HG03159 (cell line): ENCODE measurements at regions not wholly inside any gene's neighbourhood (a gene's known extent, or its start where the extent isn't known, plus 50 kb on each side); places are given as distances from the start of the nearest gene placed in this dataset.
"Not testable (repeated sequence)": the region's sequence is repeated elsewhere in the genome, so short reads cannot be mapped to it uniquely, and the experiment has no call there.

Source experiments
- ATAC-seq: cut with Tn5 transposase; IDR thresholded peaks from one replicate; pipeline ENCODE4 v1.9.1; 2021; ENCODE audit warnings: mild to moderate bottlenecking, moderate library complexity; ENCODE audit not compliant: unreplicated experiment

DNA sequence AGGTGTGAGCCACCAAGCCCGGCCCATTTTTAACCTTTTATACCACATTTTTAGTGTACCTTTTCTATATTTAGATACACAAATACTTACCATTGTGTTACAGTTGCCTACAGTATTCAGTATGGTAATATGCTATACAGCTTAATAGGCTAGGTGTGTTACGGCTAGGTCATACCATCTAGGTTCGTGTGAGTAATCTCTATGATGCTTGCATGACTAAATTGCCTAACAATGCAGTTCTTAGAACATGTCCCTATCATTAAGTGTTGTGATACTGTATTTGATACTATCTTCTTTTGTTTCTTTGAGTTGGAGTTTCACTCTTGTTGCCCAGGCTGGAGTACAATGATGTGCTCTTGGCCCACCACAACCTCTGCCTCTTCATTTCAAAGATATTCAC, 387.7 kb upstream of the SASH1 start:
- no peak for ATAC-seq

DNA sequence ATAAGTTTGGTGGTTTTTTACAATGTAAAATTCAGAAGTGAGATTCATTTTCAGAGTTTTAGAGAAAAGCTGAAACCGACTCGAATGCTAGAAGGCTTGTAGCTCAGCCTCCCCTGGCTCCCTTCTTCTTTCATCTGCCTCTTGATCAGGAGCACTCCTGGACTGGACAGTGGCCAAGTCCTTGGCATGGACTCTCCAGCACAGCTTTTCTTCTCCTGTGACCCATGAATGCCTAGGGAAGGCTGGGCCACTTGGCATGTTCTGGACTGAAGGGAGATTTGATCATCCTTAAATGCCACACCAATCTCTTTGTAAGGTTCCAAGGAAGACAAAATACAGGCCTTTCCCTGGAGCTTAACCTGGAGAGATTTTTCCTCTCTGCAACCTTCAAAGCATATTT, 384.0 kb upstream of the SASH1 start:
- no peak for ATAC-seq

DNA sequence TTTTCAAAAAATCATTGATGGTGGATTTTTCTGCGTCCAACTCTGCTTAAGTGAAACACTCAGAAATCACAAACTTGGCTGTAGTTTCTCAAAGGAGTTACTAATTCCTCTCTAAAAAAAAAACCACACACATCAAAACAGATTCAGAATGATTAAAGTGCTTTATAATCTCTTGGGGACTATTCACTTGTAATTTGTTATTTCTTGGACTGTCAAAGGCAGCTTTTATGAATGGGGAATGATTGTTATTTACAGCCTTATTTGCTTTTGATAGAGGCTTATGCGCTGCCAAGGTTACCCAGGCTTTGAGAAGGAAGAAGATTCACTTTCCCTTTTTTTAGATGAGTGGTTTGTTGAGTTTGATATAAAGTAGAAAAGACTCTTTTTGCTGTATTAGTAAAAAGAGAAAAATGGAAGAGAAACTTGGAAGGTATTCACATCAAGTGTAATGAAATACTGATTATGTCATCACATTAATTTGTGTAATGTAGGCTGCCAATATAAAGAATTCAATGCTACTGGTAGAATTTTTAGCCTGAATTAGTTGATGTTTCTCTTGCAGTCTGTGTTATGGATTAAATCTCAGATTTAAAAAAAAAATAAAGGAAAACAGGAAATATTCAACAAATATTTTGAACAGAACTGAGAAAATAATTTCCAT, 381.0 kb upstream of the SASH1 start:
- ATAC-seq, result no peak

DNA sequence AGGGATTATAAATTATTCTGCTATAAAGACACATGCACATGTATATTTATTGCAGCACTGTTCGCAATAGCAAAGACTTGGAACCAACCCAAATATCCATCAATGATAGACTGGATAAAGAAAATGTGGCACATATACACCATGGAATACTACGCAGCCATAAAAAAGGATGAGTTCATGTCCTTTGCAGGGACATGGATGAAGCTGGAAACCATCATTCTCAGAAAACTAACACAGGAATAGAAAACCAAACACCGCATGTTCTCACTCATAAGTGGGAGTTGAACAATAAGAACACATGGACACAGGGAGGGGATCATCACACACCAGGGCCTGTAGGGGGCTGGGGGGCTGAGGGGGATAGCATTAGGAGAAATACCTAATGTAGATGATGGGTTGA, 377.2 kb upstream of the SASH1 start:
- not testable (repeated sequence) for ATAC-seq

DNA sequence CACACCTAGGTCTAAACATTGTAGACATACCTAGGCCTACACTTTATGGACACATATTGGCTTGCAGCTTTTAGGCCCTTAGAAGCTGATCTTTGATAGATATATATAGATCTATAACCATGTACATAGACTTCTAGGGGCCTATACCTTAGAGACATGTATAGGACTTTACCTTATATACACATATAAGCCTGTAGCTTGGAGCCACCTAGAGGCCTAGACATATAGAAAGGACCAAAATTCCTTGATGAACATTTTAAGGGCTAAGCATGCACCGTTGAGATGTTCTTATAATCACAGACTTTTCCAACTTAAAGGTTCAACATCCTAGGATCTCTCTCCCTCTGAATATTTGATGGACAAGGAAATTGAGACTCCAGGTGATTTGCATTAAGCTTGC, 371.7 kb upstream of the SASH1 start:
- ATAC-seq, result no peak

DNA sequence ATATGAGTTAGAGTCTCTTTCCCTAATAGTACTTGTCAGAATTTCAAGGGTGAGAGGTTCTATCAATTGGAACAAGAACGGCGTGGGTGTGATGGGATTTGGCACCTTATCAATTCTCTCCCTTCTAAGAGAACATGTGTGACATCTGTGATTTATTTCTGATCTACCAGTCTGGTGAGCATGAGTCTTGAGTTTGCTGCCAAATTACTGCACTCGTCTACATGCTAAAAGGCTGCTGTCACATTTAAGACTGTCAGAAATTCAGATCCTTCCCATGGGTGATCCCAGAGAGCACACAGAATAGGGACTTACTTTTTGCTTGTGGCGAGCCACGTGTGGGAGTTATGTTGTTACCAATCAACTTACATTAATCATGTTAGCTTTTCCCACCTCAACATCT, 370.2 kb upstream of the SASH1 start:
- ATAC-seq, result no peak

DNA sequence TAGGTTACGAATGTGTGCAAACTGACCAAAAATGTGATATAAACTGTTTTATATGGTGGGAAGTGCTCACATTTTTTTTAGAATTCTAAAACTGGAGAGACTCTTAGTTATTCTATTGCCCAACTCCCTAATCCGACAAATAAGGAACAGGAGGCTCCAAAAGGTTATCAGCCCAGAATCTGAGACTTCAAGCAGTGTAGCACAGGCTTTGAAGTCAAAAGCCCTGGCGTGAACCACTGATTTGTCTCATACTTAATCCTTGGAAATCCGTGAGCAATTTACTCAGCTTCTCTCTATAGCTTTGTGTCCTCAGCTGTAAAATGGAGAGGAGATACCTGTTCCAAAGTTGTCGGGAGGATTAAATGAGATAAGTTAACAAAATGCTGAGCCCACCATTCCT, 368.8 kb upstream of the SASH1 start:
- no peak for ATAC-seq

DNA sequence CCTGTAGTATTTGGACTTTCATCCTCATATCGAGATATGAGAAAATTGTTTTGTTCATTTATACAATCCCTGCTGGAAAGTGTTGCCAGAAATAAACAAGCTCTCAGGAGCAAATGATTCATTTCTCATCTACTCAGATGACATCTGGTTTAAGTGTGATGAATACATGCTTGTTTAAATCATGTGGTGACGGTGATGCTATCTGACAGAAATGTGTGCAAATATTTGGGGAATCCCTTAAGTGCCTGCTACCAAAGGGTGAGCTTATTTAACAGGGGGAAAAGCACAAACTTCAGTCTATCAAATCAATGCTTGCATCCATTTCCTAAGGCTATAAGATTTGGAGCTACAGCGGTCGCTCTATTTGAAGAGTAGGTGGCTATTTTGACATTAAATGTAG, 368.3 kb upstream of the SASH1 start:
- no peak for ATAC-seq

DNA sequence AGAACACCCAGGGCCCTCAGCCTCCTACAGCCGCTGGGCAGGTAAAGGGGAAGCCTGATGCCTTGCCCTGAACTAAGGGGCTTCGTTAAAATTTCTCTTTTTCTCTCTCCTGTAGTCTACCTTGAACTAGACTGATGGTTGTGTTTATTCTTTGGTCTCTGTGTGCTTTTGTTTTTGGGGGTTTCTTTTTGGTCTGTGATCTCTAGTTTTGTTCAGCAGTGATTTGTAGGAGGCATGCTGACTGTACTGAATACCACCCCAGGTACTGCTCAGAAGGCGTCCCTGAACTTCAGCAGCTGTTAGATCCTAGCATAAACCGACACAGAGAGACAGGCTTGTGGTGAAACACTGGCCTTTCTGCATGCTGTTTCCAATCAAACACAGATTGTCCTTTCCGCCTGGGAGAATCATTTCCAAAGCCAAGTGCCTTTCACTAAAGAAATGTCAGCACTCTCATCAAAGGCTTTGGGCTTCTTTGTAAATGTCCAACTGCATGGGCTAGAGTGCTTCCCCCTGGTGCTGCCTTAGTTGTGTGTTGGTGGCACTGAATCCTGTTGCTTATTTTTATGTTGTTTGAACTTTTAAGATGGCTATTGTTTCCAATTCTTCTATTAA, 364.7 kb upstream of the SASH1 start:
- no peak for ATAC-seq

DNA sequence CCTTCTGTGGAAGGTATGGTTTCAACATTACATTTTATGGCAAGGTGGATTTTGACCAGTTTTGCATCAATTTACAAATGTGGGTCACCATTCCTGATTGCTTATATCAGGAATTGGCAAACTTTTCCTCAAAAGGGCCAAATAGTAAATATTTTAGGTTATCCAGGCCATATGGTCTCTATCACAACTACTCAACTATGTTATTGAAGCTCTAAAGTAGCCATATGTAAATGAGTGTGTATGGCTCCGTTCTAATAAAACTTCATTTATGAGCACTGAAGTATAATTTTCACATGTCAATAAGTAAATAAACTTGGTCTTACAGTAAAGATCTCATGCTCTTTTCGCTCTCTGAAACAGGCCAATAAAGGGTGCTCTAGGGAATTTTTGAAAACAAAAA, 362.7 kb upstream of the SASH1 start:
- ATAC-seq, result no peak

DNA sequence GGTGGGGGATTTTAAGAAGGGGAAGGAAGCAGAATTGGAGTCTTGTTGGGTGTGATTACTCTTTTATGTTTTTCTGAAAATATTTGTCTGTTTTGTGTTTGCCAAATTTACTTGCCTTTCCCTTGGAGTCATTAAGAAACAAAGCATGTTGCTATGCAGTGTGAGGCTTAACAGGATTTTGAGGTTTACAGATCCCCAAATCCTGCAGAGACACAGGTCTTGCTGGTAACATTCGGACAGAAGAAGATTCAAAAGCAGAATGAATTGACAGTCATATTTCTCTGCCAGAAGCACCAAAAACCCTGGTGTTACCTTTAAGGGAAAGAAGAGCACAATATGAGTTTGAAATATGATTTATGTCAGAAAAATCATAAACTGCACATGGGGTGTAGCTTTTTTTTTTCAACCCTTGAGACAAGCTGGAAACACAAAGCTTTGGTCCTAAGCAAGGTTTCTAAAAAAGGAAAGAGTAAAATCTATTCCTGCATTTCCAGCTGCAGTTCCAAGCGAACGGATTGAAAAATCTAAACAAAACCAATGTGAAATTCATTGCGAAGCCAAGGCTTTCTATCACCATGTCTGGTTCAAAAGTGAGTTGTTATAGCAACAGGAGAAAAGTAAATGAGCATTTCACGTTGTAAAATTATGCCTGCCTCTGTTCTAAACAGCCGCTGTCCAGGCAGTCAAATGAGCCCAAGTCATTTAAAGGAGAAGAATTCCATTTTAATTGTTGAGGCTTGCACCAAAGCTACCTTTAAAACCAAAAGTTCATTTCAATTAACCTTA, 358.9 kb upstream of the SASH1 start:
- ATAC-seq, result no peak

DNA sequence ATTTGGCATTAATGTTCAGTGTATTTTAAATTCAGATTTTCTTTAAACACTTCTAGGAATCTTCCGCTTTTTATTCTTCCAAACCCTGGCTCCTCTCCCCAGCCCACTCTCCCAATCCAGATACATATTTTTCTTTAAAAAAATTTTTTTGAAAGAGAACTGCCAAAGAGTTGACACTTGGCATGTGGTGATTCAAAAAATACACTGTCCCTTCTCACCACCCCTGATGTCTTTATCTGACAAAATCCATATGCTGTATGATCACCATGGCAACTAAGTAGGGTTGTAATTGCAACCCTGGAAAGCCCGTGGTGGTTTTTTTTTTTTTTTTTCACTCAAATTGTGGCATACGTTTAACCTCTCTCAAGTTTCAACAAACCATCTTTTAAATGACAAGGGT, 355.8 kb upstream of the SASH1 start:
- ATAC-seq, result no peak

DNA sequence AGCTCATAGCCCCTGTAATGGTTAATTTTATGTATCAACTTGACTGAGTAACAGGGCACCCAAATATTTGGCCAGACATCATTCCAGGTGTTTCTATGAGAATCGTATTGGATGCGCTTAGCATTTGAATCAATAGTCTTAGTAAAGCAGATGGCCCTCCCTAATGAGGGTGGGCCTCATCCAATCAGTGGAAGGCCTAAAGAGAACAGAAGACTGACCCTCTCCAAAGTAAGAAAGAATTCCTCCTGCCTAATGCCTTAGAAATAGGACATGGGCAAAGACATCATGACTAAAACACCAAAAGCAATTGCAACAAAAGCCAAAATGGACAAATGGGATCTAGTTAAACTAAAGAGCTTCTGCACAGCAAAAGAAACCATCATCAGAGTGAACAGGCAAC, 352.5 kb upstream of the SASH1 start:
- no peak for ATAC-seq

DNA sequence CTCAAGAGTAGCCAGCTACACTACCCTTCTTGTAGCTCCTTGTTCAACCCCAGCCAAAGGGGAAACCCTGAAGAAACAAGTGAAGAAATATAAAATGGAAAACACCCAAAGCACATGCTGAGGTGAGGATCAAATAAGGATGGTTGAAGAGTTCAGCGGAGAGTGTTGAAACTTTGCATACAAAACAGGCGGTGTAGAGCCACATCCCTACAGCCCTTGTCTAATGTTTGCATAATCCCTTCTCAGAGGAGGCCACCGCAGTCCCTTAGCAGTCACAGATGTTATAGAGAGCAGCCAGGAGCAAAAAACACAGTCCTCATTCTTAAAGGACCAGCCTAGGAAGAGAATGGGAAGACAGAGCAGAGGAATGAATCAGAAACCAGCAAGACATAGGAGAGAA, 350.7 kb upstream of the SASH1 start:
- no peak for ATAC-seq

DNA sequence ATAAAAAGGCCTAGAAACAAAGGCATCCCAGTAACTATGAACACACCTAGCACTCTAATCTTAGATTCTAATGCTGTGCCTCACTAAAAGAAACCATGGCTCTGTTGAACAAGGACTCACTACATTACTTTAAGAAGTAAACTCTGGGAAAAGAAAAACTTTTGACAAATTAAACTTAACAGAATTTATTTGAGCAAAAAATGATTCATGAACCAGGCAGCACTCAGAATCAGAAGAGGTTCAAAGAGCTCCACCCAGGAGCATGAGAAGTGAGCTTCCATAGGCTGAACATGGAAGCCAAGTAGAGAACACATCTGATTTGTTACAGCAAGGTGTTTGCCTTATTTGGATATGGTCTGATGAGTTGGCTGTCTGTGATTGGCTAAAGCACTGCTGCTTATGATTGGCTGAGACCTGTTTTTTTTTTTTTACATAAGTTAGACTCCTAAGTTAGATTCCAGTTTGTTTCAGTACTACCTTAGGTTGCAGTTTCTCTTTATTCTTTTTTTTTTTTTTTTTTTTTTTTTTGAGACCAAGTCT, 343.6 kb upstream of the SASH1 start:
- ATAC-seq, result no peak

DNA sequence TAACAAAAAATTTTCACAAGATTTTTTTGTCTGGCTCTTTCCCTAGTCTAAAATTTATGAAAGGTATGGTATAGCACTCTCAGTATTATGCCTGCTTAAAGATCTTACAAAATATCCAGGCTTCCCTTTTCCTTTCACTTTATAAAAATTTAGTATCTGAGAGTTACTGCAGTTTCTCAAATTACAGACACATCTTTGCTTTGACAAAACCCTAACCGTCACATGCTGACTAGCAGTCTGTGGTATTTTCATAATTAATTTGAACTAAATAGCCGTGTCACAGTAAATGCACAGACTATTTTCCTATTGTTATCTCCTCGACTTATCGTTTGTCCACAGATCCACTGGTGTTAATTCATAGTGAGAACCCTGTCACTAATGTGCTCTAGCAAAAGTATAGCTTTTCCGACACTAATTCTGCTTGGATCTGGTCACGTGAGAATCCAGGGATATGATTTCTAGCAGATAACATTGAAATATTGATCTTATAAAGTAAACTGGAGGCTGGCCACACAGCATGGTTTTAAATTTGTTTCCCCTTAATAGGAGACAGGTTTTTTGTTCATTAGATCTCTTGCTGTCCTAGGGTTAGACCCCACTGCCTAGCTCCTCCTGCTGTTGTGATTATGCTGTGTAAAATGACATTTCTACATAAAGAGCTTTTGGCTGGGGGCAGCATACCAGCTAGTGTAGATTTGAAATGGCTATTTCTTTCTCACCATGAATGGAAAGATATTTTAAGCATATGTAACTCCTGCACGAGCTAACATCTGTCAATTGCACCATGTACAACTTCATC, 340.6 kb upstream of the SASH1 start:
- no peak for ATAC-seq

DNA sequence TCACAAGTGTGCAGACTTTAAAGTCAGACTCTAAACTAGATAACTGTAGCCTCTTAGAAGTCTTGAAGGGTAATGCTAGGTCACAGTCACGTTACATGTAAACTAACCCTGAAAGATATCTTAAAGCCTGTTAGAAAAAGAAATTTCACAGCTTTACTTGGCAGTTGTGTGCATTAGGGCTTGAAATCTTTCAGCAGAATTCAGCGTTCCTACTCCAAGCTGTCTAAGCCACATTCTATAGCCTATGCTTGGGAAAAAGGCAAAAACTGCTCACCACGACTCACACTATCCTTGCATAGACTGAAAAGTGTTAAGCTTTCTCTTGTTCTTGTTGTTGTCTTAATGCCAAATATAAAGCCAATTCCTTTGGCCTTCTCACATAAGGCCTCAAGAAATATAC, 338.0 kb upstream of the SASH1 start:
- ATAC-seq, result no peak

DNA sequence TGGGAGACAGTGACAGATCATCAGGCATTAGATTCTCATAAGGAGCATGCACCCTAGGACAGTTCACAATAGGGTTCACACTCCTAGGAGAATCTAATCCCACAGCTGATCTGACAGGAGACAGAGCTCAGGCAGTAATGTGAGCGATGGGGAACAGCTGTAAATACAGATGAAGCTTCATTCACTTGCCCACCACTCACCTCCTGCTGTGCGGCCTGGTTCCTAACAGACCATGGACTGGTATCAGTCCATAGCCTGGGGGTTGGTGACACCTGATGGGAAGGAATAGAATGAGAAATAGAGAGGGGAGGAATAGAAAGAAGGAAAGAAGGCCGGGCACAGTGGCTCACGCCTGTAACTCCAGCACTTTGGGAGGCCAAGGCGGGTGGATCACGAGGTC, 336.8 kb upstream of the SASH1 start:
- ATAC-seq, result no peak

DNA sequence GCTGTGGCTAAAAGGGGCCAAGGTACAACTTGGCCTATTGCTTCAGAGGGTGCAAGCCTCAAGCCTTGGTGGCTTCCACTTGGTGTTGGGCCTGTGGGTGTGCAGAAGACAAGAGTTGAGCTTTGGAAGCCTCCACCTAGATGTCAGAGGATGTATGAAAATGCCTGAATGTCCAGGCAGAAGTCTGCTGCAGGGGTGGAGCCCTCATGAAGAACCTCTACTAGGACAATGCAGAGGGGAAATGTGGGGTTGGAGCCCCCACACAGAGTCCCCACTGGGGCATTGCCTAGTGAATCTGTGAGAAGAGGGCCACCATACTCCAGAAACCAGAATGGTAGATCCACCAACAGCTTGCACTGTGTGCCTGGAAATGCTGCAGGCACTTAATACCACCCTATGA, 332.1 kb upstream of the SASH1 start:
- not testable (repeated sequence) for ATAC-seq

DNA sequence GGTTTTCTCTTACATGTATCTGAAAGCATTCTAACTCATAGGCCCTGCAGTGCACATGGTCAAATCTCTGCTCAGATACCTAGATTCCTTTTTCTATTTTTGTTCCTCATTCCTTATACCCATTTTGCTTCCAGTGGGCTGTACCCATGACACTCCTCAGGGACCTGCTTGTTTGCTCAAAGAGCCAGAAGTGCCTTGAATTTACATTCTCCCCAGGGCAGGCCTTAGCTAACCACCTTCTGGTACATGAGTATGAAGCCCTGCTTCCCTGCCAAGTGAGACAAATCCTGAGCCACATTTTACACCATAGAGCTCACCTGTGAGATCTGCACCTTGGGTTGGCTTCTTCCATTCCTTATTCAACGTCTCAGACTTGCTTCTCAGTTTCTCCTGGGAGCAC, 326.6 kb upstream of the SASH1 start:
- ATAC-seq, result no peak

DNA sequence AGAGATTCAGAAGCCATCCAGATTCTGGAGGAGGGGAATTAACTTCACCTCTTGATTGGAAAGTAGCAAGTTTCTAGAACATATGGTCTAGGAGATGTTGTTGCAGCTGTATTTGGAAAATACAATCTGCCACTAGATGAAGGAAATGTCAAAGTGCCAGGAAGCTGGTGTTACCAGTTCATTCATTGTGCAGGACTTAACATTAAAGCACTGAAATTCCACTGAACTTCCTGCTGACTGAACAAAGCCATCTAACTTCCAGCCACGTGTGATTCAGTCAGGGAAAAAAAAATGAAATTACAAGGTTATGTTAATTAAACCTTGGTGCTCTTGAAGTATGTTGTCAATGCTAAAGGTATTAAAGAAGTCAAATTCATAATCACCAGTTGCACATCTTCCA, 321.5 kb upstream of the SASH1 start:
- no peak for ATAC-seq
